ENCODE measurements at regions not wholly inside any gene's neighbourhood (a gene's known extent, or its start where the extent isn't known, plus 50 kb on each side); places are given as distances from the start of the nearest gene placed in this dataset.

- TF ChIP-seq CTCF (IDR thresholded peaks at IDR 0.05): no peak
- no peak overlapping the region for H3K4me3 Mint-ChIP-seq
- no peak overlapping the region for H3K27ac Mint-ChIP-seq
- ChIA-PET POLR2A (interaction anchor here (1.3 kb wide), 1 partner anchor 34 kb away, joined by 4 read pairs; no protein-coding TSS in a partner anchor), CTCF (interaction anchor here (0.7 kb wide), 2 partner anchors 20 to 206 kb away, joined by 3 read pairs; no protein-coding TSS in a partner anchor)
- H3K4me1 Mint-ChIP-seq (ENCODE audit: low read depth): no peaks in the 10 kb centered on the region
- intact Hi-C loops (cut with micrococcal nuclease): no loop called here
- peaks cover 4% of the 10 kb centered on the region for H3K9me3 Mint-ChIP-seq
- H3K27me3 Mint-ChIP-seq: no peaks in the 10 kb centered on the region
- ATAC-seq (no peak), DNase-seq (no peak)
- no peaks in the 10 kb centered on the region for H3K36me3 Mint-ChIP-seq (ENCODE audit: low read depth)
These were observed 362.6 kb upstream of the DLGAP1 start for GRCh38 chr18:4817665-4818064.

- peaks cover 4% of the 10 kb centered on the region for H3K9me3 Mint-ChIP-seq
- TF ChIP-seq CTCF (IDR thresholded peaks at IDR 0.05): no peak
- H3K27ac Mint-ChIP-seq: no peak overlapping the region
- H3K36me3 Mint-ChIP-seq (ENCODE audit: low read depth): no peaks in the 10 kb centered on the region
- no peak for DNase-seq
- no peaks in the 10 kb centered on the region for H3K4me1 Mint-ChIP-seq (ENCODE audit: low read depth)
- intact Hi-C loops (cut with micrococcal nuclease): no loop called here
- ATAC-seq: no peak
- ChIA-PET POLR2A (no interaction called here), CTCF (no interaction called here)
- no peak overlapping the region for H3K4me3 Mint-ChIP-seq
- H3K27me3 Mint-ChIP-seq: no peaks in the 10 kb centered on the region
These were observed 358.6 kb upstream of the DLGAP1 start for GRCh38 chr18:4813708-4814107.

DNA sequence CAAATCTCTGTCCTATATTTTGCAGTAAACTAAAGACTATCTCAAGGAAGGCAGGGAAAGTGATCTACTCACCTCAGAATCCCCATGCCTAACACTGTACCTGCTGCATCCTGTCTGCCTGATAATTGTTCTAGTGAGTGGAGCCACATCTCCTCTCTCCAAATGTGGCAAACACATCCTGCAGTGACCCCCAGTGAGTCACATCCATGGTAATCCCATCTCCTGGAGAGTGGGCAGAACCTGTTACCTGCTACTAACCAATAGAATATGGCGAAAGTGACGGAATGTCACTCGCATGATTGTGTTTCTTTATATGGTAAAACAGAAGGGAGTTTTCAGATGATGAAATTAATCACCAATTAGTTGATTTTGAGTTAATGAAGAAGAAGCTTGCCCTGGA, 353.8 kb upstream of the DLGAP1 start:
- TF ChIP-seq CTCF (IDR thresholded peaks at IDR 0.05): no peak
- no peaks in the 10 kb centered on the region for H3K4me1 Mint-ChIP-seq (ENCODE audit: low read depth)
- DNase-seq: no peak
- CTCF ChIA-PET: no interaction called here
- peaks cover 5% of the 10 kb centered on the region for H3K9me3 Mint-ChIP-seq
- no peaks in the 10 kb centered on the region for H3K36me3 Mint-ChIP-seq (ENCODE audit: low read depth)
- intact Hi-C loops (cut with micrococcal nuclease): no loop called here
- H3K4me3 Mint-ChIP-seq: no peak overlapping the region
- no peak for ATAC-seq
- H3K27ac Mint-ChIP-seq: no peak overlapping the region
- no peaks in the 10 kb centered on the region for H3K27me3 Mint-ChIP-seq
- POLR2A ChIA-PET: no interaction called here

- CTCF ChIA-PET: no interaction called here
- no peaks in the 10 kb centered on the region for H3K4me1 Mint-ChIP-seq (ENCODE audit: low read depth)
These were observed 352.6 kb upstream of the DLGAP1 start for GRCh38 chr18:4807604-4808293.

More at GRCh38 chr18:4807604-4808293, 352.6 kb upstream of the DLGAP1 start:
- POLR2A ChIA-PET: no interaction called here
- intact Hi-C loops (cut with micrococcal nuclease): no loop called here
- Mint-ChIP-seq H3K9me3 (peaks cover 4% of the 10 kb centered on the region), H3K4me3 (no peak overlapping the region), H3K36me3 (ENCODE audit: low read depth) (no peaks in the 10 kb centered on the region), H3K27ac (no peak overlapping the region), H3K27me3 (no peaks in the 10 kb centered on the region)
- ATAC-seq (no peak), DNase-seq (no peak)
- no peak for TF ChIP-seq CTCF (IDR thresholded peaks at IDR 0.05)

All from activated CD8-positive, alpha-beta T cell treated with anti-CD3 and anti-CD28 coated beads for 36 hours (primary cell).